Stomach (tissue), 8 donors: ENCODE measurements at regions not wholly inside any gene's neighbourhood (a gene's known extent, or its start where the extent isn't known, plus 50 kb on each side); places are given as distances from the start of the nearest gene placed in this dataset.

Experiments used
- DNase-seq, 2 donors: peaks; one replicate each; pipeline versions ENCODE4 v3.0.0 to v3.0.0-alpha.2; 2013 to 2019
- H3K27ac ChIP-seq, 5 donors: fragments of 200-600 bp in 4 of 5; sonication (generic) in 4 of 5; one replicate each; pipeline ENCODE4 v1.5.1; 2013 to 2019; ENCODE audit warnings: mild to moderate bottlenecking in 1 of 5, moderate library complexity in 1 of 5
- H3K27me3 ChIP-seq, 3 donors: fragments of 200-600 bp; sonication (generic); one replicate each; pipeline ENCODE4 v1.5.1; 2017 to 2019; ENCODE audit warnings: mixed run types in 1 of 3
- H3K36me3 ChIP-seq, 4 donors: fragments of 200-600 bp; sonication (generic); 1 replicate in 3 of 4; 2 replicates in 1 of 4; pipeline ENCODE4 v1.5.1; 2016 to 2019
- H3K4me1 ChIP-seq, 4 donors: fragments of 200-600 bp; sonication (generic); one replicate each; pipeline ENCODE4 v1.5.1; 2016 to 2019
- H3K4me3 ChIP-seq, 4 donors: fragments of 200-600 bp; sonication (generic) in 3 of 4; one replicate each; pipeline ENCODE4 v1.5.1; 2016 to 2019; ENCODE audit warnings: mild to moderate bottlenecking in 1 of 4
- H3K9me3 ChIP-seq, 4 donors: fragments of 200-600 bp; sonication (generic); one replicate each; pipeline ENCODE4 v1.5.1; 2016 to 2019
- CTCF ChIP-seq, 7 experiments: fragments of 450-650 bp in 4 of 7; fragments of 200-600 bp in 3 of 7; sonication (generic) in 3 of 7; IDR thresholded peaks; one replicate each; pipeline ENCODE4 v1.5.1; 2016 to 2019; ENCODE audit warnings: antibody characterized with exemption in 7 of 7, control low read depth in 2 of 7, mild to moderate bottlenecking in 1 of 7
- EP300 ChIP-seq: sonication (generic); formaldehyde crosslinking; IDR thresholded peaks from one replicate; pipeline ENCODE4 v1.6.1; 2017; ENCODE audit warnings: antibody characterized with exemption
- POLR2A ChIP-seq, 4 donors: fragments of 450-650 bp; IDR thresholded peaks; one replicate each; pipeline ENCODE4 v1.6.1; 2016; ENCODE audit warnings: antibody characterized with exemption in 4 of 4, control low read depth in 2 of 4, mild to moderate bottlenecking in 1 of 4, moderate library complexity in 1 of 4
- POLR2AphosphoS5 ChIP-seq, 3 donors: sonication (generic); formaldehyde crosslinking; IDR thresholded peaks; one replicate each; pipeline ENCODE4 v1.6.1; 2016; ENCODE audit warnings: antibody characterized with exemption in 3 of 3
- WGBS, 5 donors: extraction: QIAGEN DNeasy Blood & Tissue Kit in 3 of 5; methylation state at CpG; one replicate each; pipeline versions ENCODE4 v1.1.5 to v1.1.7; 2013 to 2018; 5-methylcytosine and 5-hydroxymethylcytosine counted together
- intact Hi-C: fragments of 100-400 bp; cut with DNase I; formaldehyde crosslinking; loops from one replicate; pipeline ENCODE4 v1.15.1; 2023; ENCODE audit warnings: low total_unique reads
- donor health status: healthy with polysubstance abuse.
- donor health status: Bipolar disorder and iron deficiency.
- donor health status: healthy.

GRCh38 chr12:89157413-89157812 lies 194.9 kb downstream of the DUSP6 start:
- Histone ChIP-seq H3K36me3 (no peaks in the 10 kb centered on the region), H3K27ac (peak overlapping the region in 2 of 5 donors; percentile 40 to 55), H3K4me3 (no peak overlapping the region), H3K27me3 (no peaks in the 10 kb centered on the region), H3K9me3 (no peaks in the 10 kb centered on the region), H3K4me1 (peaks cover 0 to 48% (median 11%) of the 10 kb centered on the region in 4 donors)
- 57 to 74% (median 63%) methylated on average over 2 of the region's 2 CpGs for WGBS, 5 donors
- DNase-seq: no peak
- intact Hi-C loops: no loop called here
- TF ChIP-seq EP300 (no peak), POLR2A (IDR thresholded peaks at IDR 0.05) (no peak), CTCF (IDR thresholded peaks at IDR 0.05) (no peak), POLR2AphosphoS5 (IDR thresholded peaks at IDR 0.05) (no peak)

- no peak for TF ChIP-seq POLR2A (IDR thresholded peaks at IDR 0.05)
- TF ChIP-seq CTCF (IDR thresholded peaks at IDR 0.05): no peak
- no peak for TF ChIP-seq EP300
- TF ChIP-seq POLR2AphosphoS5 (IDR thresholded peaks at IDR 0.05): no peak
- H3K27ac ChIP-seq: peak overlapping the region in 2 of 5 donors; percentile 40 to 55
- 78 to 91% (median 85%) methylated on average over 1 of the region's 1 CpG for WGBS, 5 donors
Measured at GRCh38 chr12:89156862-89157262, 195.4 kb downstream of the DUSP6 start.

GRCh38 chr12:89156340-89156739 lies 196.0 kb downstream of the DUSP6 start:
- Histone ChIP-seq H3K9me3 (no peaks in the 10 kb centered on the region), H3K36me3 (no peaks in the 10 kb centered on the region), H3K27me3 (no peaks in the 10 kb centered on the region), H3K4me3 (no peak overlapping the region), H3K27ac (peak overlapping the region in 2 of 5 donors; percentile 40 to 55), H3K4me1 (peaks cover 0 to 37% (median 9%) of the 10 kb centered on the region in 4 donors)
- no peak for TF ChIP-seq POLR2AphosphoS5 (IDR thresholded peaks at IDR 0.05)
- TF ChIP-seq POLR2A (IDR thresholded peaks at IDR 0.05): no peak
- TF ChIP-seq EP300: no peak
- no peak for TF ChIP-seq CTCF (IDR thresholded peaks at IDR 0.05)
- DNase-seq: no peak
- intact Hi-C loops: no loop called here
- WGBS, 5 donors: 40 to 57% (median 49%) methylated on average over 1 of the region's 1 CpG

More at GRCh38 chr12:89156862-89157262, 195.4 kb downstream of the DUSP6 start:
- no peak for DNase-seq
- Histone ChIP-seq H3K9me3 (no peaks in the 10 kb centered on the region), H3K27me3 (no peaks in the 10 kb centered on the region), H3K36me3 (no peaks in the 10 kb centered on the region), H3K4me3 (no peak overlapping the region), H3K4me1 (peaks cover 0 to 42% (median 9%) of the 10 kb centered on the region in 4 donors)
- intact Hi-C loops: no loop called here

GRCh38 chr12:89155826-89156225 lies 196.5 kb downstream of the DUSP6 start:
- intact Hi-C loops: no loop called here
- TF ChIP-seq EP300 (no peak), POLR2AphosphoS5 (IDR thresholded peaks at IDR 0.05) (no peak), POLR2A (IDR thresholded peaks at IDR 0.05) (no peak), CTCF (IDR thresholded peaks at IDR 0.05) (no peak)

More at GRCh38 chr12:89155826-89156225, 196.5 kb downstream of the DUSP6 start:
- Histone ChIP-seq H3K27me3 (no peaks in the 10 kb centered on the region), H3K4me1 (peaks cover 0 to 32% (median 4%) of the 10 kb centered on the region in 4 donors), H3K4me3 (no peak overlapping the region), H3K36me3 (no peaks in the 10 kb centered on the region), H3K9me3 (peaks cover 0 to 3% (median 0%) of the 10 kb centered on the region in 4 donors), H3K27ac (peak overlapping the region in 2 of 5 donors; percentile 22 to 40)
- DNase-seq: no peak
